A549 (cell line): ENCODE measurements at regions not wholly inside any gene's neighbourhood (a gene's known extent, or its start where the extent isn't known, plus 50 kb on each side); places are given as distances from the start of the nearest gene placed in this dataset.

Source experiments
- ATAC-seq, 2 experiments: fragments of 200-7000 bp in 1 of 2; fragments of >200 bp in 1 of 2; cut with Nextera tagmentation in 1 of 2; cut with Tn5 transposase in 1 of 2; 3 replicates each; pipeline versions ENCODE4 v1.8.0 to v1.9.1; 2018 to 2020; ENCODE audit warnings: mild to moderate bottlenecking in 1 of 2, moderate library complexity in 1 of 2
- CTCF ChIA-PET: fragments of 300-600 bp; sonication (Branson Sonifier 250); formaldehyde crosslinking; extraction: SDS; loops from one replicate; lab custom pipeline; 2021; ENCODE audit warnings: antibody characterized with exemption, inconsistent platforms; lab: Yijun Ruan, JAX
- POLR2A ChIA-PET: fragments of 350-600 bp; formaldehyde crosslinking; extraction: SDS; loops from one replicate; lab custom pipeline; 2021; ENCODE audit warnings: antibody characterized with exemption, inconsistent platforms; lab: Yijun Ruan, JAX
- DNase-seq, 2 experiments: peaks; one replicate each; pipeline versions ENCODE4 v3.0.0 to v3.0.0-alpha.2; 2011 to 2016; ENCODE audit warnings: low read depth in 1 of 2, low spot score in 1 of 2
- FAIRE-seq: peaks from 2 replicates; lab custom pipeline; 2011; peaks lifted over from hg19 to GRCh38; lab: Jason Lieb, UNC
- H3K27ac ChIP-seq, 2 experiments: fragments of >200 bp; sonication (Bioruptor Twin); formaldehyde crosslinking; 3 replicates each; pipeline ENCODE4 v1.5.1; 2016 to 2017
- H3K4me1 ChIP-seq: fragments of >200 bp; sonication (Bioruptor Twin); formaldehyde crosslinking; 3 replicates; pipeline ENCODE4 v1.6.1; 2016
- H3K4me2 ChIP-seq: fragments of >200 bp; sonication (Bioruptor Twin); formaldehyde crosslinking; 3 replicates; pipeline ENCODE4 v1.6.1; 2016
- H3K4me3 ChIP-seq: fragments of >200 bp; sonication (Bioruptor Twin); formaldehyde crosslinking; 3 replicates; pipeline ENCODE4 v1.5.1; 2016
- H3K9me3 ChIP-seq: fragments of >200 bp; sonication (Bioruptor Twin); formaldehyde crosslinking; 3 replicates; pipeline ENCODE4 v1.6.1; 2016
- BHLHE40 ChIP-seq: IDR thresholded peaks from 2 replicates; pipeline ENCODE4 v1.6.1; 2012; ENCODE audit warnings: low read depth, low read length, inconsistent platforms
- CBX8 ChIP-seq: fragments of 200-600 bp; sonication (generic); IDR thresholded peaks from 2 replicates; pipeline ENCODE4 v1.6.1; 2016
- CHD4 ChIP-seq: fragments of 200-600 bp; sonication (generic); IDR thresholded peaks from 2 replicates; pipeline ENCODE4 v1.6.1; 2016; ENCODE audit warnings: antibody characterized with exemption, mild to moderate bottlenecking, borderline replicate concordance
- E2F6 ChIP-seq: IDR thresholded peaks from 2 replicates; pipeline ENCODE4 v1.6.1; 2012; ENCODE audit warnings: low read depth, borderline replicate concordance
- ELK1 ChIP-seq: fragments of 150-350 bp; IDR thresholded peaks from 2 replicates; pipeline ENCODE4 v1.6.1; 2014; ENCODE audit warnings: low read depth, mild to moderate bottlenecking, low read length
- EP300 ChIP-seq, 2 experiments: fragments of >200 bp; sonication (Bioruptor Twin); formaldehyde crosslinking; IDR thresholded peaks; 2 replicates in 1 of 2; 3 replicates in 1 of 2; pipeline ENCODE4 v1.6.1; 2016 to 2017
- ESRRA ChIP-seq: fragments of 150-350 bp; IDR thresholded peaks from 2 replicates; pipeline ENCODE4 v1.6.1; 2014; ENCODE audit warnings: mild to moderate bottlenecking, low read length, borderline replicate concordance
- HEYL ChIP-seq: fragments of 250-450 bp; sonication (Bioruptor Pico); IDR thresholded peaks from 2 replicates; pipeline ENCODE4 v1.8.0; 2021; ENCODE audit warnings: mild to moderate bottlenecking, moderate library complexity
- HOXA7 ChIP-seq: fragments of 250-450 bp; sonication (Bioruptor Pico); IDR thresholded peaks from 2 replicates; pipeline ENCODE4 v1.5.0; 2020; ENCODE audit warnings: mild to moderate bottlenecking, moderate library complexity
- HOXB5 ChIP-seq: fragments of 250-450 bp; sonication (Bioruptor Pico); IDR thresholded peaks from 2 replicates; pipeline ENCODE4 v1.5.0; 2020; ENCODE audit warnings: mild to moderate bottlenecking, moderate library complexity
- JUNB ChIP-seq: fragments of >200 bp; sonication (Bioruptor Twin); formaldehyde crosslinking; IDR thresholded peaks from 2 replicates; pipeline ENCODE4 v1.6.1; 2016
- KDM1A ChIP-seq: fragments of 200-600 bp; sonication (generic); IDR thresholded peaks from 2 replicates; pipeline ENCODE4 v1.6.1; 2016; ENCODE audit warnings: low read depth, mild to moderate bottlenecking
- MAFK ChIP-seq: fragments of 450-650 bp; IDR thresholded peaks from 2 replicates; pipeline ENCODE4 v1.6.1; 2014; ENCODE audit not compliant: partially characterized antibody
- MAZ ChIP-seq: fragments of 150-350 bp; IDR thresholded peaks from 2 replicates; pipeline ENCODE4 v1.6.1; 2014; ENCODE audit warnings: antibody characterized with exemption, low read depth, low read length, borderline replicate concordance
- MYC ChIP-seq: IDR thresholded peaks from 2 replicates; pipeline ENCODE4 v1.6.1; 2012; ENCODE audit warnings: mild to moderate bottlenecking, inconsistent platforms, low read length, improper control_type of control experiment, borderline replicate concordance
- PBX3 ChIP-seq: IDR thresholded peaks from 2 replicates; pipeline ENCODE4 v1.6.1; 2012
- REST ChIP-seq: fragments of 200-600 bp; sonication (generic); IDR thresholded peaks from 2 replicates; pipeline ENCODE4 v1.6.1; 2016; ENCODE audit warnings: antibody characterized with exemption, mild to moderate bottlenecking, moderate library complexity
- TFCP2L1 ChIP-seq: fragments of 250-450 bp; sonication (Bioruptor Pico); IDR thresholded peaks from 2 replicates; pipeline ENCODE4 v1.5.0; 2021; ENCODE audit warnings: mild to moderate bottlenecking
- ZFP36 ChIP-seq: fragments of 450-650 bp; IDR thresholded peaks from 2 replicates; pipeline ENCODE4 v1.6.1; 2014; ENCODE audit warnings: borderline replicate concordance; ENCODE audit not compliant: partially characterized antibody
- WGBS: methylation state at CpG from one replicate; pipeline ENCODE4 v1.1.6; 2017; ENCODE audit errors: missing lambda C conversion rate; 5-methylcytosine and 5-hydroxymethylcytosine counted together

GRCh38 chr21:31803039-31804007 is 69.5 kb upstream of the HUNK start:
- DNase-seq (no peak), ATAC-seq (no peak), FAIRE-seq (no peak)
- 54% methylated on average over 18 of the region's 20 CpGs for WGBS
- H3K4me2 ChIP-seq, result no peak overlapping the region
- ChIA-PET CTCF (no interaction called here), POLR2A (no interaction called here)
- no peak for TF ChIP-seq MYC
- TF ChIP-seq JUNB, result no peak
- TF ChIP-seq MAFK, result no peak
- no peak for TF ChIP-seq TFCP2L1 (CRISPR knock-in tag)
- no peak for TF ChIP-seq E2F6
- H3K9me3 ChIP-seq, result no peaks in the 10 kb centered on the region
- H3K4me1 ChIP-seq, result no peaks in the 10 kb centered on the region
- no peak overlapping the region for H3K27ac ChIP-seq
- no peak overlapping the region for H3K4me3 ChIP-seq

- no peak for TF ChIP-seq REST
- no peak for TF ChIP-seq ELK1
- no peak for TF ChIP-seq MAFK
- no peak for TF ChIP-seq PBX3
- no peak for TF ChIP-seq CHD4
- no peak for TF ChIP-seq KDM1A
- TF ChIP-seq EP300 (IDR thresholded peaks at IDR 0.05), result no peak
- TF ChIP-seq HOXA7 (CRISPR knock-in tag), result no peak
- no peak for TF ChIP-seq BHLHE40
- no peak for TF ChIP-seq MAZ
- no peak for TF ChIP-seq CBX8
- no peak for TF ChIP-seq HEYL (CRISPR knock-in tag)
- no peak for TF ChIP-seq ZFP36
- TF ChIP-seq E2F6, result no peak
- TF ChIP-seq ESRRA, result no peak
- TF ChIP-seq HOXB5 (CRISPR knock-in tag), result no peak
- Histone ChIP-seq H3K4me3 (no peak overlapping the region), H3K4me1 (no peaks in the 10 kb centered on the region), H3K9me3 (no peaks in the 10 kb centered on the region), H3K4me2 (no peak overlapping the region), H3K27ac (no peak overlapping the region)
- DNase-seq, result no peak
- WGBS, result 20% methylated on average over 7 of the region's 7 CpGs
- ChIA-PET POLR2A (no interaction called here), CTCF (no interaction called here)
- no peak for ATAC-seq
- no peak for FAIRE-seq
Observed at GRCh38 chr21:31802331-31802730, 70.4 kb upstream of the SCAF4 start.
